ENCODE measurements at regions not wholly inside any gene's neighbourhood (a gene's known extent, or its start where the extent isn't known, plus 50 kb on each side); places are given as distances from the start of the nearest gene placed in this dataset.
A peak's percentile ranks its signal among the peaks of the same experiment; 100 is the strongest.
"Not testable (repeated sequence)": the region's sequence is repeated elsewhere in the genome, so short reads cannot be mapped to it uniquely, and the experiment has no call there.

- Mint-ChIP-seq H3K36me3 (ENCODE audit: low read depth) (peaks cover 11% of the 10 kb centered on the region), H3K4me1 (ENCODE audit: low read depth) (peaks cover 33% of the 10 kb centered on the region), H3K27me3 (ENCODE audit: low read depth) (no peaks in the 10 kb centered on the region), H3K4me3 (no peak overlapping the region), H3K27ac (no peak overlapping the region), H3K9me3 (peaks cover 11% of the 10 kb centered on the region)
- CTCF ChIA-PET, result no interaction called here
- intact Hi-C loops (cut with micrococcal nuclease), result no loop called here
- no peak for DNase-seq
Measured at GRCh38 chr1:194062962-194063361, 876.5 kb upstream of the B3GALT2 start.

GRCh38 chr1:194062526-194062925 is 876.1 kb upstream of the B3GALT2 start:
- intact Hi-C loops (cut with micrococcal nuclease), result no loop called here
- H3K4me1 Mint-ChIP-seq (ENCODE audit: low read depth), result peaks cover 36% of the 10 kb centered on the region
- H3K27ac Mint-ChIP-seq, result no peak overlapping the region

GRCh38 chr1:194060481-194060880 is 874.1 kb upstream of the B3GALT2 start:
- Mint-ChIP-seq H3K36me3 (ENCODE audit: low read depth) (peaks cover 11% of the 10 kb centered on the region), H3K9me3 (peaks cover 11% of the 10 kb centered on the region), H3K27me3 (ENCODE audit: low read depth) (no peaks in the 10 kb centered on the region), H3K4me3 (no peak overlapping the region), H3K27ac (peak overlapping the region; percentile 76), H3K4me1 (ENCODE audit: low read depth) (peaks cover 57% of the 10 kb centered on the region)
- intact Hi-C loops (cut with micrococcal nuclease), result no loop called here
- DNase-seq, result no peak
- CTCF ChIA-PET, result no interaction called here

More at GRCh38 chr1:194062526-194062925, 876.1 kb upstream of the B3GALT2 start:
- CTCF ChIA-PET, result no interaction called here
- no peak for DNase-seq
- H3K9me3 Mint-ChIP-seq, result peaks cover 11% of the 10 kb centered on the region
- no peaks in the 10 kb centered on the region for H3K27me3 Mint-ChIP-seq (ENCODE audit: low read depth)
- no peak overlapping the region for H3K4me3 Mint-ChIP-seq
- peaks cover 11% of the 10 kb centered on the region for H3K36me3 Mint-ChIP-seq (ENCODE audit: low read depth)

- H3K4me1 Mint-ChIP-seq (ENCODE audit: low read depth), result peaks cover 74% of the 10 kb centered on the region
- H3K27ac Mint-ChIP-seq; H3K9me3 Mint-ChIP-seq; H3K27me3 Mint-ChIP-seq (ENCODE audit: low read depth); DNase-seq; H3K4me3 Mint-ChIP-seq; CTCF ChIA-PET: not testable (repeated sequence)
- H3K36me3 Mint-ChIP-seq (ENCODE audit: low read depth), result peaks cover 11% of the 10 kb centered on the region
- intact Hi-C loops (cut with micrococcal nuclease), result loop anchor here (5.0 to 10.0 kb wide), 5 partner anchors 601 to 1543 kb away; partner anchors contain the start of genes CDC73, RO60 and UCHL5
Measured at GRCh38 chr1:194058268-194058667, 871.9 kb upstream of the B3GALT2 start.

GRCh38 chr1:194056169-194056568 is 869.8 kb upstream of the B3GALT2 start:
- CTCF ChIA-PET, result no interaction called here
- peaks cover 10% of the 10 kb centered on the region for H3K9me3 Mint-ChIP-seq
- no peak for DNase-seq
- peaks cover 11% of the 10 kb centered on the region for H3K36me3 Mint-ChIP-seq (ENCODE audit: low read depth)
- H3K27ac Mint-ChIP-seq, result no peak overlapping the region
- intact Hi-C loops (cut with micrococcal nuclease), result loop anchor here (5.0 to 10.0 kb wide), 5 partner anchors 599 to 1541 kb away; partner anchors contain the start of genes CDC73, RO60 and UCHL5
- no peak overlapping the region for H3K4me3 Mint-ChIP-seq
- peaks cover 87% of the 10 kb centered on the region for H3K4me1 Mint-ChIP-seq (ENCODE audit: low read depth)
- no peaks in the 10 kb centered on the region for H3K27me3 Mint-ChIP-seq (ENCODE audit: low read depth)

GRCh38 chr1:194055536-194055935 is 869.1 kb upstream of the B3GALT2 start:
- intact Hi-C loops (cut with micrococcal nuclease), result loop anchor here (5.0 to 10.0 kb wide), 5 partner anchors 598 to 1541 kb away; partner anchors contain the start of genes CDC73, RO60 and UCHL5

GRCh38 chr1:194052514-194053338 is 866.3 kb upstream of the B3GALT2 start:
- DNase-seq, result no peak
- intact Hi-C loops (cut with micrococcal nuclease), result loop anchor here (1.0 to 10.0 kb wide), 5 partner anchors 175 to 1538 kb away; partner anchors contain the start of genes RGS2, RO60 and UCHL5
- Mint-ChIP-seq H3K27ac (peak overlapping the region; percentile 81), H3K9me3 (no peaks in the 10 kb centered on the region), H3K4me1 (ENCODE audit: low read depth) (peaks cover 59% of the 10 kb centered on the region), H3K27me3 (ENCODE audit: low read depth) (no peaks in the 10 kb centered on the region), H3K36me3 (ENCODE audit: low read depth) (no peaks in the 10 kb centered on the region), H3K4me3 (peak overlapping the region; percentile 55)
- CTCF ChIA-PET, result interaction anchor here (0.6 to 0.9 kb wide), 2 partner anchors 234 to 1245 kb away, joined by 3 read pairs; no protein-coding TSS in a partner anchor

More at GRCh38 chr1:194055536-194055935, 869.1 kb upstream of the B3GALT2 start:
- Mint-ChIP-seq H3K27ac (no peak overlapping the region), H3K4me1 (ENCODE audit: low read depth) (peaks cover 80% of the 10 kb centered on the region), H3K36me3 (ENCODE audit: low read depth) (peaks cover 11% of the 10 kb centered on the region), H3K27me3 (ENCODE audit: low read depth) (no peaks in the 10 kb centered on the region), H3K4me3 (no peak overlapping the region), H3K9me3 (peaks cover 10% of the 10 kb centered on the region)
- DNase-seq, result no peak
- CTCF ChIA-PET, result no interaction called here

GRCh38 chr1:194047921-194048320 is 861.5 kb upstream of the B3GALT2 start:
- H3K9me3 Mint-ChIP-seq, result no peaks in the 10 kb centered on the region
- no peak overlapping the region for H3K27ac Mint-ChIP-seq
- H3K27me3 Mint-ChIP-seq (ENCODE audit: low read depth), result no peaks in the 10 kb centered on the region
- H3K4me3 Mint-ChIP-seq, result no peak overlapping the region
- intact Hi-C loops (cut with micrococcal nuclease), result loop anchor here (10.0 kb wide), 1 partner anchor 863 kb away; the partner anchor contains the start of gene B3GALT2
- no peak for DNase-seq
- CTCF ChIA-PET, result interaction anchor here (0.6 kb wide), 1 partner anchor 921 kb away, joined by 3 read pairs; no protein-coding TSS in a partner anchor
- peaks cover 31% of the 10 kb centered on the region for H3K4me1 Mint-ChIP-seq (ENCODE audit: low read depth)
- H3K36me3 Mint-ChIP-seq (ENCODE audit: low read depth), result no peaks in the 10 kb centered on the region

- DNase-seq, result no peak
- no peak overlapping the region for H3K27ac Mint-ChIP-seq
- H3K4me3 Mint-ChIP-seq, result no peak overlapping the region
- intact Hi-C loops (cut with micrococcal nuclease), result loop anchor here (10.0 kb wide), 1 partner anchor 862 kb away; the partner anchor contains the start of gene B3GALT2
- no peaks in the 10 kb centered on the region for H3K9me3 Mint-ChIP-seq
- H3K27me3 Mint-ChIP-seq (ENCODE audit: low read depth), result no peaks in the 10 kb centered on the region
- no peaks in the 10 kb centered on the region for H3K36me3 Mint-ChIP-seq (ENCODE audit: low read depth)
- CTCF ChIA-PET, result interaction anchor here (0.7 kb wide), 1 partner anchor 63 kb away, joined by 3 read pairs; no protein-coding TSS in a partner anchor
- H3K4me1 Mint-ChIP-seq (ENCODE audit: low read depth), result peaks cover 24% of the 10 kb centered on the region
Measured at GRCh38 chr1:194047206-194047605, 860.8 kb upstream of the B3GALT2 start.

- H3K27ac Mint-ChIP-seq, result no peak overlapping the region
Measured at GRCh38 chr1:194045416-194045815, 859.0 kb upstream of the B3GALT2 start.

GRCh38 chr1:194044892-194045291 is 858.5 kb upstream of the B3GALT2 start:
- CTCF ChIA-PET, result no interaction called here
- no peak overlapping the region for H3K4me3 Mint-ChIP-seq
- no peaks in the 10 kb centered on the region for H3K36me3 Mint-ChIP-seq (ENCODE audit: low read depth)
- H3K27ac Mint-ChIP-seq, result no peak overlapping the region
- intact Hi-C loops (cut with micrococcal nuclease), result loop anchor here (5.0 to 10.0 kb wide), 3 partner anchors 508 to 860 kb away; partner anchors contain the start of gene B3GALT2
- no peak for DNase-seq
- H3K9me3 Mint-ChIP-seq, result no peaks in the 10 kb centered on the region
- no peaks in the 10 kb centered on the region for H3K27me3 Mint-ChIP-seq (ENCODE audit: low read depth)
- H3K4me1 Mint-ChIP-seq (ENCODE audit: low read depth), result peaks cover 22% of the 10 kb centered on the region

More at GRCh38 chr1:194045416-194045815, 859.0 kb upstream of the B3GALT2 start:
- H3K27me3 Mint-ChIP-seq (ENCODE audit: low read depth), result no peaks in the 10 kb centered on the region
- intact Hi-C loops (cut with micrococcal nuclease), result loop anchor here (10.0 kb wide), 1 partner anchor 861 kb away; the partner anchor contains the start of gene B3GALT2
- DNase-seq, result no peak
- H3K36me3 Mint-ChIP-seq (ENCODE audit: low read depth), result no peaks in the 10 kb centered on the region
- CTCF ChIA-PET, result interaction anchor here (0.6 kb wide), 1 partner anchor 86 kb away, joined by 3 read pairs; no protein-coding TSS in a partner anchor
- H3K9me3 Mint-ChIP-seq, result no peaks in the 10 kb centered on the region
- H3K4me3 Mint-ChIP-seq, result no peak overlapping the region
- H3K4me1 Mint-ChIP-seq (ENCODE audit: low read depth), result peaks cover 21% of the 10 kb centered on the region

- Mint-ChIP-seq H3K4me1 (ENCODE audit: low read depth) (peaks cover 27% of the 10 kb centered on the region), H3K27me3 (ENCODE audit: low read depth) (no peaks in the 10 kb centered on the region), H3K9me3 (no peaks in the 10 kb centered on the region), H3K4me3 (no peak overlapping the region), H3K27ac (no peak overlapping the region), H3K36me3 (ENCODE audit: low read depth) (no peaks in the 10 kb centered on the region)
- CTCF ChIA-PET, result no interaction called here
- intact Hi-C loops (cut with micrococcal nuclease), result loop anchor here (5.0 to 10.0 kb wide), 3 partner anchors 507 to 859 kb away; partner anchors contain the start of gene B3GALT2
- DNase-seq, result no peak
Measured at GRCh38 chr1:194043984-194044755, 857.8 kb upstream of the B3GALT2 start.
